Gastroesophageal sphincter (tissue), 4 donors: ENCODE measurements at regions not wholly inside any gene's neighbourhood (a gene's known extent, or its start where the extent isn't known, plus 50 kb on each side); places are given as distances from the start of the nearest gene placed in this dataset.

Experiments
- ATAC-seq: fragments of 150-250 bp; one replicate; pipeline ENCODE4 v1.9.1; 2016; ENCODE audit warnings: mild to moderate bottlenecking, moderate library complexity
- H3K27ac ChIP-seq, 4 donors: fragments of 200-600 bp; sonication (generic) in 3 of 4; 1 replicate in 3 of 4; 2 replicates in 1 of 4; pipeline ENCODE4 v1.5.1; 2016 to 2019
- H3K27me3 ChIP-seq: fragments of 200-600 bp; sonication (generic); one replicate; pipeline ENCODE4 v1.5.1; 2019
- H3K36me3 ChIP-seq, 2 donors: fragments of 200-600 bp; sonication (generic); one replicate each; pipeline ENCODE4 v1.5.1; 2019; ENCODE audit warnings: control low read depth in 1 of 2
- H3K4me1 ChIP-seq, 3 donors: fragments of 200-600 bp; sonication (generic); 1 replicate in 2 of 3; 2 replicates in 1 of 3; pipeline ENCODE4 v1.5.1; 2016 to 2019; ENCODE audit warnings: control low read depth in 2 of 3
- H3K4me3 ChIP-seq, 2 donors: fragments of 200-600 bp; sonication (generic); one replicate each; pipeline ENCODE4 v1.5.1; 2019; ENCODE audit warnings: mild to moderate bottlenecking in 1 of 2, moderate library complexity in 1 of 2
- H3K9me3 ChIP-seq, 3 donors: fragments of 200-600 bp; sonication (generic); one replicate each; pipeline ENCODE4 v1.5.1; 2017 to 2019; ENCODE audit warnings: control low read depth in 2 of 3
- CTCF ChIP-seq, 4 experiments: fragments of 200-600 bp in 2 of 4; fragments of 450-650 bp in 2 of 4; sonication (generic) in 1 of 4; IDR thresholded peaks; one replicate each; pipeline ENCODE4 v1.5.1; 2017 to 2019; ENCODE audit warnings: antibody characterized with exemption in 4 of 4, mild to moderate bottlenecking in 2 of 4, moderate library complexity in 2 of 4
- EP300 ChIP-seq: sonication (generic); formaldehyde crosslinking; IDR thresholded peaks from one replicate; pipeline ENCODE4 v1.6.1; 2017; ENCODE audit warnings: antibody characterized with exemption, mild to moderate bottlenecking
- POLR2A ChIP-seq, 2 donors: fragments of 450-650 bp; IDR thresholded peaks; one replicate each; pipeline ENCODE4 v1.6.1; 2017; ENCODE audit warnings: antibody characterized with exemption in 2 of 2, mild to moderate bottlenecking in 2 of 2, moderate library complexity in 1 of 2
- POLR2AphosphoS5 ChIP-seq: sonication (generic); formaldehyde crosslinking; IDR thresholded peaks from one replicate; pipeline ENCODE4 v1.6.1; 2017; ENCODE audit warnings: antibody characterized with exemption
- WGBS, 2 donors: methylation state at CpG; one replicate each; pipeline ENCODE4 v1.1.5; 2018; ENCODE audit warnings: low coverage in 1 of 2; 5-methylcytosine and 5-hydroxymethylcytosine counted together

DNA sequence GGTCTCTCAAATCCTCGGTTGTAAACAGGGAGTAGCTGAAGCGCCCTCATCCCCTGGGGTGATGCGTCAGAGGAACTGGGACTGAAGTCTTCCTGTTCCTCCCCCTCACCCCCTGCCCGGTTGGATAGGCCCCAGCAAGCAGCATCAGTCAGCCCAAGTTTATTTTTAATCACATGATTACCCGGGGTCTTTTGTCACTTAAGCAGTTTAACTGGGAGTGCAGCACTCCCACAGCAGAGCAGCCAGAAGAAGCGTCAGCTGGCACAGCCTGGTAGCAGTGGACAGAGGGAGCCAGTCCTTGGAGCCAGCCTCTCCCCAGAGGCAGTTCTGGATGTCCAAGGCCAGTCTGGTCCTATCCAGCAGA, 342.1 kb downstream of the CTTN start:
- Histone ChIP-seq H3K27me3 (peaks cover 30% of the 10 kb centered on the region), H3K27ac (no peak overlapping the region), H3K9me3 (no peaks in the 10 kb centered on the region), H3K36me3 (no peaks in the 10 kb centered on the region), H3K4me1 (no peaks in the 10 kb centered on the region), H3K4me3 (no peak overlapping the region)
- no peak for ATAC-seq
- TF ChIP-seq POLR2A (IDR thresholded peaks at IDR 0.05) (no peak), POLR2AphosphoS5 (no peak)
- 57% methylated on average over 5 of the region's 6 CpGs; no CpG with 5 or more reads in 1 of the 2 donors for WGBS, 2 donors

DNA sequence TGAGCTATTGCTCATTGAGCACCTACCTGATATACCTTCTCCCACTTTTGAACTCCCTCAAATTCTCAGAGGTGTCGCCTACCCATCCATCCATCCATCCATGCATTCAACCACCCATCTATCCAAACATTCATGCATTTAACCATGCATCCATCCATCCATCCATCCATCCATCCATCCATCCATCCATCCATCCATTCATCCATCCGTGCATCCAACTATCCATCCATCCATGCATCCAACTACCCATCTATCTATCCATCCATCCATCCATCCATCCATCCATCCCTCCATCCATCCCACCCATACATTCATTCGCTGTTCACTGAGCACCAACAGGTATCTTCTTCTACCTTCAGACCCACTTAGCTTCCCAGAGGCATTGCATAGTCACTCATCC, 342.8 kb downstream of the CTTN start:
- no peak for TF ChIP-seq EP300
- TF ChIP-seq POLR2A (IDR thresholded peaks at IDR 0.05): no peak
- TF ChIP-seq CTCF (IDR thresholded peaks at IDR 0.05): no peak
- no peak for TF ChIP-seq POLR2AphosphoS5
- WGBS, 2 donors: 88 to 89% methylated on average over 3 of the region's 3 CpGs
- Histone ChIP-seq H3K4me3 (no peak overlapping the region), H3K27me3 (peaks cover 34% of the 10 kb centered on the region), H3K36me3 (no peaks in the 10 kb centered on the region), H3K9me3 (no peaks in the 10 kb centered on the region), H3K27ac (no peak overlapping the region), H3K4me1 (no peaks in the 10 kb centered on the region)
- ATAC-seq: no peak

GRCh38 chr11:70742553-70743291, 344.4 kb downstream of the CTTN start:
- no peak for ATAC-seq
- WGBS, 2 donors: 42 to 61% methylated on average over 5 to 6 of the region's 27 CpGs
- H3K27ac ChIP-seq: no peak overlapping the region
- TF ChIP-seq POLR2A (IDR thresholded peaks at IDR 0.05) (no peak), POLR2AphosphoS5 (no peak), EP300 (no peak), CTCF (IDR thresholded peaks at IDR 0.05) (no peak)
- no peaks in the 10 kb centered on the region for H3K4me1 ChIP-seq
- H3K36me3 ChIP-seq: no peaks in the 10 kb centered on the region
- no peaks in the 10 kb centered on the region for H3K9me3 ChIP-seq
- H3K4me3 ChIP-seq: no peak overlapping the region
- peaks cover 49% of the 10 kb centered on the region for H3K27me3 ChIP-seq

- Histone ChIP-seq H3K27ac (no peak overlapping the region), H3K4me3 (no peak overlapping the region), H3K36me3 (no peaks in the 10 kb centered on the region), H3K9me3 (no peaks in the 10 kb centered on the region), H3K27me3 (peaks cover 49% of the 10 kb centered on the region), H3K4me1 (no peaks in the 10 kb centered on the region)
- 60 to 78% methylated on average over 2 to 4 of the region's 9 CpGs for WGBS, 2 donors
- ATAC-seq: no peak
- TF ChIP-seq POLR2A (IDR thresholded peaks at IDR 0.05) (no peak), CTCF (IDR thresholded peaks at IDR 0.05) (no peak), EP300 (no peak), POLR2AphosphoS5 (no peak)
Measured at GRCh38 chr11:70743329-70743728, 345.0 kb downstream of the CTTN start.

DNA sequence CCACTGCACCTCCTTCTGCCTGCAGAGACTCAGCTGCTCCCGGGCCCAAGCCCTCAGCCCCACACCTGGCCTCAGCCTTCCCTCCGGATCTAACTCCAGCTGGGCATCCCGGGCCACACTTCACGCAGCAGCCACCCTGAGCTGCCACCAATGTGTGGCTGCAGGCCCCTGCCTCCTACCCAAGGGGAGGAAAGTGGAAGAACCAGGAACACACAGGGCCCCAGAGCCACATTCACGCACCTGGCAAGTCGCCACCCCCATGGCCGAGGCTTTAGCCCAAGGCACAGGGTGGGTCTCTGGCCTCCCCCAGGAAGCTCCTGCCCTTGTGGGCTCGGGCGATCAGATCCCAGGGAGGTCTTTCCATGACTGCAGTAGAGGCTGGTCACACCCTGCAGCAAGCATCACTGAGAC, 345.6 kb downstream of the CTTN start:
- Histone ChIP-seq H3K36me3 (no peaks in the 10 kb centered on the region), H3K4me3 (no peak overlapping the region), H3K9me3 (peaks cover 0 to 3% (median 0%) of the 10 kb centered on the region in 3 donors), H3K27me3 (peaks cover 49% of the 10 kb centered on the region), H3K4me1 (no peaks in the 10 kb centered on the region), H3K27ac (no peak overlapping the region)
- ATAC-seq: no peak
- 60 to 67% methylated on average over 1 of the region's 9 CpGs for WGBS, 2 donors
- no peak for TF ChIP-seq POLR2A (IDR thresholded peaks at IDR 0.05)
